ENCODE measurements at regions not wholly inside any gene's neighbourhood (a gene's known extent, or its start where the extent isn't known, plus 50 kb on each side); places are given as distances from the start of the nearest gene placed in this dataset.
"Not testable (repeated sequence)": the region's sequence is repeated elsewhere in the genome, so short reads cannot be mapped to it uniquely, and the experiment has no call there.

DNA sequence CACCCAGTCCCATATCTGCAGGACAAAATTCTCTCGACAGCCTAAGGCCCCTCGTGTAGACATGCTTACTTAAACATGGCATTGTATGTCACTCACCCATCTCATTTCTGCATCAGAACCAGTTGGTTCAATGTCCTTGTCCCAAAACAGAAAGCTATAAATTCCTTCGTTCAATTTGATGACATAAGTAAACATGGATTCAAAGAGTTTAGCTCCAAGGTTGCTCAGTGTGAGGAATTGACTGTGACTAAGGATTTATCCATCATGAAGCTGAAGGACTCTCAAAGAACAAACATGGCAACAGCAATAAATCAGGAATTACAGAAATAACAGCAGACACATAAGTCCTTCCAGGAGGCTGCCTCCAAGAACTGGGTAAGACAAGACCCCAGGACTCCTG lies 237.2 kb downstream of the TOMM20 start:
- no peak overlapping the region for H2BK120ac ChIP-seq (ENCODE audit: insufficient read depth, low read length, poor library complexity)
- no peak overlapping the region for H3K27ac ChIP-seq (ENCODE audit: low read depth, low read length)
- H2AFZ ChIP-seq (ENCODE audit: insufficient read depth, low read length, poor library complexity): no peak overlapping the region
- no peak overlapping the region for H3K18ac ChIP-seq (ENCODE audit: low read length)
- H3K36me3 ChIP-seq (ENCODE audit: control insufficient read depth in 1 of 2, insufficient read depth in 2 of 2, low read length in 2 of 2): peaks cover 0 to 2% of the 10 kb centered on the region in 2 experiments
- no peaks in the 10 kb centered on the region for H3K79me1 ChIP-seq (ENCODE audit: low read length)
- no peaks in the 10 kb centered on the region for H3K79me2 ChIP-seq (ENCODE audit: control insufficient read depth, insufficient read depth, low read length, poor library complexity)
- no peak overlapping the region for H3K4ac ChIP-seq (ENCODE audit: low read depth, low read length)
- peaks cover 2% of the 10 kb centered on the region for H3K9me3 ChIP-seq (ENCODE audit: insufficient read depth, low read depth, low read length)
- H2AK5ac ChIP-seq (ENCODE audit: low read length): peak overlapping the region; percentile 18
- H4K91ac ChIP-seq (ENCODE audit: low read depth, low read length): no peak overlapping the region
- H3K9ac ChIP-seq (ENCODE audit: low read length): no peak overlapping the region
- H4K8ac ChIP-seq (ENCODE audit: low read depth, low read length): no peak overlapping the region
- H3K4me3 ChIP-seq (ENCODE audit: low read depth, low read length): no peak overlapping the region
- H3K23ac ChIP-seq (ENCODE audit: low read length): no peak overlapping the region
- H2BK5ac ChIP-seq (ENCODE audit: low read depth, low read length, poor library complexity): no peak overlapping the region
- no peak overlapping the region for H4K12ac ChIP-seq (ENCODE audit: low read depth, low read length)
- peaks cover 1 to 3% of the 10 kb centered on the region in 2 experiments for H3K4me1 ChIP-seq (ENCODE audit: control insufficient read depth in 1 of 2, insufficient read depth in 2 of 2, low read length in 2 of 2)
- H3K27me3 ChIP-seq (ENCODE audit: insufficient read depth, low read length): no peaks in the 10 kb centered on the region
- H3K4me2 ChIP-seq (ENCODE audit: low read length): no peak overlapping the region
- WGBS (ENCODE audit: extremely low coverage, insufficient coverage, insufficient read length): no CpG with 5 or more reads among the region's 3 CpGs
- no peak for DNase-seq
- H2BK12ac ChIP-seq (ENCODE audit: low read length): no peak overlapping the region
- H3K14ac ChIP-seq (ENCODE audit: low read length): no peak overlapping the region

DNA sequence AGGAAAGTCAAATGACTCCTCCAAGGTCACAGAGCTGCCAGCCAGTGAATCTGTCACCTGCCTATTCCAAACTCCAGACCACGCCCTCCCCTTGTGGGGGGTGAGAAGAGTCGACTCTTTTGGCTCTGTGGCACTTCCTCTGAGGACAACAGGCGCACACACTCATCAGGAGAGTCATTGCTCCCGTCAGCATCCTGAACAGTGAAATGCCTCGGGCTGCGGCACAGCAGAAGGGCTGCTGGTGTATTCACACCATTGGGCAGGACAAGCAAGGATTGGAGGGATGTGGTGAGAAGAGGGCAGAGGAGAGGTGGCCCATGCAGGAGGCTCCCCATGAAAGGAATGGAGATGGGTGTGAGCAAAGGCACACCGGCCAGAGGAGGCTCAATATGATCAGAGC lies 239.0 kb downstream of the TOMM20 start:
- no peak overlapping the region for H4K12ac ChIP-seq (ENCODE audit: low read depth, low read length)
- DNase-seq: no peak
- H2AFZ ChIP-seq (ENCODE audit: insufficient read depth, low read length, poor library complexity): no peak overlapping the region
- no peak overlapping the region for H4K8ac ChIP-seq (ENCODE audit: low read depth, low read length)
- no CpG with 5 or more reads among the region's 7 CpGs for WGBS (ENCODE audit: extremely low coverage, insufficient coverage, insufficient read length)
- H3K14ac ChIP-seq (ENCODE audit: low read length): no peak overlapping the region
- no peak overlapping the region for H2BK5ac ChIP-seq (ENCODE audit: low read depth, low read length, poor library complexity)
- H3K27me3 ChIP-seq (ENCODE audit: insufficient read depth, low read length): no peaks in the 10 kb centered on the region
- H3K23ac ChIP-seq (ENCODE audit: low read length): no peak overlapping the region
- H2AK5ac ChIP-seq (ENCODE audit: low read length): no peak overlapping the region
- peaks cover 0 to 2% of the 10 kb centered on the region in 2 experiments for H3K36me3 ChIP-seq (ENCODE audit: control insufficient read depth in 1 of 2, insufficient read depth in 2 of 2, low read length in 2 of 2)
- no peak overlapping the region for H3K4me3 ChIP-seq (ENCODE audit: low read depth, low read length)
- H3K4me1 ChIP-seq (ENCODE audit: control insufficient read depth in 1 of 2, insufficient read depth in 2 of 2, low read length in 2 of 2): peaks cover 1 to 5% of the 10 kb centered on the region in 2 experiments
- no peak overlapping the region for H4K91ac ChIP-seq (ENCODE audit: low read depth, low read length)
- no peaks in the 10 kb centered on the region for H3K79me2 ChIP-seq (ENCODE audit: control insufficient read depth, insufficient read depth, low read length, poor library complexity)
- no peak overlapping the region for H3K9ac ChIP-seq (ENCODE audit: low read length)
- H3K4me2 ChIP-seq (ENCODE audit: low read length): no peak overlapping the region
- H3K79me1 ChIP-seq (ENCODE audit: low read length): no peaks in the 10 kb centered on the region
- H3K4ac ChIP-seq (ENCODE audit: low read depth, low read length): no peak overlapping the region
- H3K9me3 ChIP-seq (ENCODE audit: insufficient read depth, low read depth, low read length): peaks cover 2% of the 10 kb centered on the region
- no peak overlapping the region for H3K18ac ChIP-seq (ENCODE audit: low read length)
- H3K27ac ChIP-seq (ENCODE audit: low read depth, low read length): no peak overlapping the region
- H2BK12ac ChIP-seq (ENCODE audit: low read length): no peak overlapping the region
- no peak overlapping the region for H2BK120ac ChIP-seq (ENCODE audit: insufficient read depth, low read length, poor library complexity)

DNA sequence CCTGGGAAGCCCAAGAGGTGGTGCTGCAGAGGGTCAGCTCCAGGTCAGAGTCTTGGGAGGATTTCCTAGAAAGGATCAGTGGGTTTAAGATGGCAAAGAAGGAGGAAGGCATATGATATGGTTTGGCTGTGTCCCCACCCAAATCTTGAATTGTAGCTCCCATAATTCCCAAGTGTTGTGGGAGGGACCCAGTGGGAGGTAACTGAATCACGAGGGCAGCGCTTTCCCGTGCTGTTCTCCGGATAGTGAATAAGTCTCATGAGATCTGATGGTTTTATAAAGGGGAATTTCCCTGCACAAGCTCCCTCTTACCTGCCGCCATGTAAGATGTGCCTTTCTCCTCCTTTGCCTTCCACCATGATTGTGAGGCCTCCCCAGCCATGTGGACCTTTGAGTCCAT lies 240.4 kb downstream of the TOMM20 start:
- WGBS (ENCODE audit: extremely low coverage, insufficient coverage, insufficient read length): no CpG with 5 or more reads among the region's 5 CpGs
- H3K18ac ChIP-seq (ENCODE audit: low read length); H3K27ac ChIP-seq (ENCODE audit: low read depth, low read length); H2BK120ac ChIP-seq (ENCODE audit: insufficient read depth, low read length, poor library complexity); H3K23ac ChIP-seq (ENCODE audit: low read length); H2AFZ ChIP-seq (ENCODE audit: insufficient read depth, low read length, poor library complexity); H3K79me1 ChIP-seq (ENCODE audit: low read length); H4K12ac ChIP-seq (ENCODE audit: low read depth, low read length); H3K79me2 ChIP-seq (ENCODE audit: control insufficient read depth, insufficient read depth, low read length, poor library complexity); H3K9ac ChIP-seq (ENCODE audit: low read length); H3K36me3 ChIP-seq (ENCODE audit: control insufficient read depth in 1 of 2, insufficient read depth in 2 of 2, low read length in 2 of 2); H3K4me1 ChIP-seq (ENCODE audit: control insufficient read depth in 1 of 2, insufficient read depth in 2 of 2, low read length in 2 of 2); H3K4me2 ChIP-seq (ENCODE audit: low read length); H3K4me3 ChIP-seq (ENCODE audit: low read depth, low read length); H2BK12ac ChIP-seq (ENCODE audit: low read length); DNase-seq; H4K8ac ChIP-seq (ENCODE audit: low read depth, low read length); H3K14ac ChIP-seq (ENCODE audit: low read length); H4K91ac ChIP-seq (ENCODE audit: low read depth, low read length); H2BK5ac ChIP-seq (ENCODE audit: low read depth, low read length, poor library complexity); H3K9me3 ChIP-seq (ENCODE audit: insufficient read depth, low read depth, low read length); H3K27me3 ChIP-seq (ENCODE audit: insufficient read depth, low read length); H2AK5ac ChIP-seq (ENCODE audit: low read length); H3K4ac ChIP-seq (ENCODE audit: low read depth, low read length): not testable (repeated sequence)

DNA sequence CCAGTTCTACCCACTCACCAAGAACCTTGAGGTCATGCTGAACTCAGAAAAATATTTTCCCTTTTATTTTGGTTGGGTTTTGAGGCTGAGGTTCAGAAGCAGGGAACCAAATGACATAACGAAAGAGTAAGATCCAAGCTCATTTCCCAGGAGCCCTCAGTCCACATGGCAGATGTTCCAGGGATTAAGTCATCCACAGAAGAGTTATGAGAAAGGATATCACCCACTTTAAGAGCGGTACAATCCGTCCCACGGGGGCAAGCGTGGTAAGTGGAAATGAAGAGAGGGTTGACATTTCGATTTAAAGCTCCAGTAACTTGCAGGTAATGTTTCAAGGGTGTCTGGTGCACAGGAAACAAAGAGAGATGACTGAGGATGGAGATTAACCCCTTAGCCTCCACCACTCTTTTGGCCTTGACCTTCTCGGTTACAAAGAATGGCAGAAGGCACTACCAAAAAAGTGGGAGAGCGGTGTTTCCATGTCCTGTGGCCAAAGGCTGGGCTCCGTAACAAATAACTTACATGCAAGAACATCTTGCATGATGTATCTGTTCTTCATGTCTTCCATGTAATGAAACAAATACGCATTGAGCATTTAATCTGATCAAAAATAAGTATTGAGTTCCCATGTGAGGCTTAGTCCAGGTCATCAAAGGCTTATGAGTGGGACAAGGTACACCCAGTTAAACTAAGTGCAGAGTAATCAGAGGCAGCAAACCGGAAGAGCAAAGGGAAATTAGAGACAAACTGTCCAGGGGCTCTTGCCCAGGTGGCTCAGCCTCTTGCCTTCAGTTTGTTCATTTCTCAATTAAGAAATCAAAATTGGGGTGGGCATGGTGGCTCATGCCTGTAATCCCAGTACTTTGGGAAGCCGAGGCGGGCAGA lies 241.4 kb downstream of the TOMM20 start:
- Histone ChIP-seq H3K36me3 (ENCODE audit: control insufficient read depth in 1 of 2, insufficient read depth in 2 of 2, low read length in 2 of 2) (no peaks in the 10 kb centered on the region), H2BK12ac (ENCODE audit: low read length) (no peak overlapping the region), H3K4me2 (ENCODE audit: low read length) (no peak overlapping the region), H3K9ac (ENCODE audit: low read length) (no peak overlapping the region), H3K4me3 (ENCODE audit: low read depth, low read length) (no peak overlapping the region), H3K18ac (ENCODE audit: low read length) (no peak overlapping the region), H3K9me3 (ENCODE audit: insufficient read depth, low read depth, low read length) (peaks cover 2% of the 10 kb centered on the region), H4K91ac (ENCODE audit: low read depth, low read length) (no peak overlapping the region), H3K4ac (ENCODE audit: low read depth, low read length) (no peak overlapping the region), H3K27me3 (ENCODE audit: insufficient read depth, low read length) (no peaks in the 10 kb centered on the region), H2AK5ac (ENCODE audit: low read length) (no peak overlapping the region), H3K79me1 (ENCODE audit: low read length) (no peaks in the 10 kb centered on the region), H2AFZ (ENCODE audit: insufficient read depth, low read length, poor library complexity) (no peak overlapping the region), H3K4me1 (ENCODE audit: control insufficient read depth in 1 of 2, insufficient read depth in 2 of 2, low read length in 2 of 2) (peaks cover 1 to 5% of the 10 kb centered on the region in 2 experiments), H2BK5ac (ENCODE audit: low read depth, low read length, poor library complexity) (no peak overlapping the region), H3K14ac (ENCODE audit: low read length) (no peak overlapping the region), H3K27ac (ENCODE audit: low read depth, low read length) (no peak overlapping the region), H4K12ac (ENCODE audit: low read depth, low read length) (no peak overlapping the region), H3K23ac (ENCODE audit: low read length) (no peak overlapping the region), H2BK120ac (ENCODE audit: insufficient read depth, low read length, poor library complexity) (no peak overlapping the region), H3K79me2 (ENCODE audit: control insufficient read depth, insufficient read depth, low read length, poor library complexity) (no peaks in the 10 kb centered on the region), H4K8ac (ENCODE audit: low read depth, low read length) (no peak overlapping the region)
- no CpG with 5 or more reads among the region's 13 CpGs for whole genome bisulfite sequencing (ENCODE audit: extremely low coverage, insufficient coverage, insufficient read length)
- DNase-seq: no peak
